ENCODE measurements at regions not wholly inside any gene's neighbourhood (a gene's known extent, or its start where the extent isn't known, plus 50 kb on each side); places are given as distances from the start of the nearest gene placed in this dataset.
"Not testable (repeated sequence)": the region's sequence is repeated elsewhere in the genome, so short reads cannot be mapped to it uniquely, and the experiment has no call there.

DNA sequence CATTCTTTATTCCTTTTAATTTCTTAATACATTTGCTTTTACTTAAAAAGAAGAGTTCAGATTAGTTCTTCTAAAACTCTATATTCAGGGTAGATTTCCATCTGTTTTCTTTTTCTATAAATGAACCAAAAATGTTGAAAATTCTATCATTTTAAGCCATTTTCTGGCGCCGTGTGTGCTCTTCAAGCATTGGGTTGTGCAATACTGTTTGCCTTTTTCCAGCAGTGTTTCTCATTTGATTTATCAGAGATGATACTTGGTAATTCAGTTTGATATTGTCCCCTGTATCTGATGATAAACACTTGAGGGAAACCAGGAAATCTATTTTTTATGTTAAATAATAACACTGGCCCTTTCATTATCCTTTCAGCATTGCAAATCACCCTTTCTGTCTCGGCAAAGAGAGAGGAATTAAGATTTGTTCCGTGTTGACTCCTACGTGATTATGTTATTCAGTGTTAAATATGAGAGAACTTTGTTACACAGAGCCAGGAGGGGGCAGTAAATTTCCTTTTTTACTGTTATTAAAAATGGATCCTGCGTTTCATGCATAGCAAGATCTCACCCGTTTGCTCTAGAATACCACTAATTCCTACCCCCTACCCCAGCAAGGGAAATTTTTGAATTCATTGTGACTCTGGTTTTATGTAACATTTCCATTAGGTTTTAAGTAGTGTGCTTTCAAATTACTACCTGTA is 606.9 kb upstream of the RBFOX1 start:
- Histone ChIP-seq H3K27me3 (ENCODE audit: control insufficient read depth, low read length) (no peaks in the 10 kb centered on the region), H3F3A (ENCODE audit: control insufficient read depth, insufficient read depth) (no peaks in the 10 kb centered on the region), H3K4me2 (ENCODE audit: low read length) (no peak overlapping the region), H3K4me3 (ENCODE audit: low read length) (no peak overlapping the region), H3K79me2 (ENCODE audit: control insufficient read depth, low read length) (no peaks in the 10 kb centered on the region), H3K9me2 (replicated peaks; ENCODE audit: control insufficient read depth, low read length) (no peaks in the 10 kb centered on the region), H3K36me3 (ENCODE audit: control insufficient read depth, low read length) (no peaks in the 10 kb centered on the region), H4K20me1 (ENCODE audit: control insufficient read depth, insufficient read depth, low read depth, low read length) (no peaks in the 10 kb centered on the region), H3K4me1 (ENCODE audit: control insufficient read depth, low read length) (no peaks in the 10 kb centered on the region), H3K27ac (ENCODE audit: low read depth, low read length) (no peak overlapping the region), H3K9me3 (ENCODE audit: control insufficient read depth, insufficient read depth, low read length) (no peaks in the 10 kb centered on the region)
- TF ChIP-seq, protein P1, sequence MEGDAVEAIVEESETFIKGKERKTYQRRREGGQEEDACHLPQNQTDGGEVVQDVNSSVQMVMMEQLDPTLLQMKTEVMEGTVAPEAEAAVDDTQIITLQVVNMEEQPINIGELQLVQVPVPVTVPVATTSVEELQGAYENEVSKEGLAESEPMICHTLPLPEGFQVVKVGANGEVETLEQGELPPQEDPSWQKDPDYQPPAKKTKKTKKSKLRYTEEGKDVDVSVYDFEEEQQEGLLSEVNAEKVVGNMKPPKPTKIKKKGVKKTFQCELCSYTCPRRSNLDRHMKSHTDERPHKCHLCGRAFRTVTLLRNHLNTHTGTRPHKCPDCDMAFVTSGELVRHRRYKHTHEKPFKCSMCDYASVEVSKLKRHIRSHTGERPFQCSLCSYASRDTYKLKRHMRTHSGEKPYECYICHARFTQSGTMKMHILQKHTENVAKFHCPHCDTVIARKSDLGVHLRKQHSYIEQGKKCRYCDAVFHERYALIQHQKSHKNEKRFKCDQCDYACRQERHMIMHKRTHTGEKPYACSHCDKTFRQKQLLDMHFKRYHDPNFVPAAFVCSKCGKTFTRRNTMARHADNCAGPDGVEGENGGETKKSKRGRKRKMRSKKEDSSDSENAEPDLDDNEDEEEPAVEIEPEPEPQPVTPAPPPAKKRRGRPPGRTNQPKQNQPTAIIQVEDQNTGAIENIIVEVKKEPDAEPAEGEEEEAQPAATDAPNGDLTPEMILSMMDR (IDR thresholded peaks at IDR 0.05; ENCODE audit: low read depth, low read length, poor library complexity, severe bottlenecking) = no peak
- no peak for TF ChIP-seq EZH2phosphoT487 (IDR thresholded peaks at IDR 0.05; ENCODE audit: borderline replicate concordance, low read length)

- not testable (repeated sequence) for H3K27ac ChIP-seq (ENCODE audit: low read depth, low read length); H3K4me1 ChIP-seq (ENCODE audit: control insufficient read depth, low read length); H3K79me2 ChIP-seq (ENCODE audit: control insufficient read depth, low read length); H3K9me3 ChIP-seq (ENCODE audit: control insufficient read depth, insufficient read depth, low read length); H3F3A ChIP-seq (ENCODE audit: control insufficient read depth, insufficient read depth); H3K36me3 ChIP-seq (ENCODE audit: control insufficient read depth, low read length); H3K4me3 ChIP-seq (ENCODE audit: low read length); H4K20me1 ChIP-seq (ENCODE audit: control insufficient read depth, insufficient read depth, low read depth, low read length); H3K27me3 ChIP-seq (ENCODE audit: control insufficient read depth, low read length); H3K9me2 ChIP-seq (replicated peaks; ENCODE audit: control insufficient read depth, low read length); H3K4me2 ChIP-seq (ENCODE audit: low read length)
Measured at GRCh38 chr16:6725206-6725605, 607.4 kb upstream of the RBFOX1 start.

DNA sequence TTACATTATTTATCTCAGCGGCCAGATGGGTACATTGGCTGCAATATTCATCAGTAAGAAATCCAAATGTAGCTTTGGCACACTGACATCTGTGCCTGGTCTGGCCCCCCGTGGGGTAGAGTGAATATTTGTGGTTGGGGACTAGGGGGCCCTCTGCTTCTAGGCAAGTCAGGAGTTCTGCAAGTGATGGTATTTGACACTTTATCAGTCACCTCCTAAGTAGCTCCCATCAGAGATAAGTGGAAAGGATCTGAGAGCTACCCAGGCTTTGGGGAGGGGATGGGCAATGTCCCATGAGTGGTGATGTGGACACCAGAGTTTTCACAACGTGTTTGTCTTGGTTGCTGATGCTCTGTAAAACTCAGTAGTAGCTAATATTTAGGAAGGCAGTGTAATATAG is 609.9 kb upstream of the RBFOX1 start:
- Histone ChIP-seq H3F3A (ENCODE audit: control insufficient read depth, insufficient read depth) (no peaks in the 10 kb centered on the region), H3K79me2 (ENCODE audit: control insufficient read depth, low read length) (no peaks in the 10 kb centered on the region), H3K4me3 (ENCODE audit: low read length) (no peak overlapping the region), H3K27me3 (ENCODE audit: control insufficient read depth, low read length) (no peaks in the 10 kb centered on the region), H3K9me3 (ENCODE audit: control insufficient read depth, insufficient read depth, low read length) (no peaks in the 10 kb centered on the region), H3K4me2 (ENCODE audit: low read length) (no peak overlapping the region), H3K4me1 (ENCODE audit: control insufficient read depth, low read length) (no peaks in the 10 kb centered on the region), H4K20me1 (ENCODE audit: control insufficient read depth, insufficient read depth, low read depth, low read length) (no peaks in the 10 kb centered on the region), H3K9me2 (replicated peaks; ENCODE audit: control insufficient read depth, low read length) (no peaks in the 10 kb centered on the region), H3K27ac (ENCODE audit: low read depth, low read length) (no peak overlapping the region), H3K36me3 (ENCODE audit: control insufficient read depth, low read length) (no peaks in the 10 kb centered on the region)
- TF ChIP-seq, protein P1 (IDR thresholded peaks at IDR 0.05; ENCODE audit: low read depth, low read length, poor library complexity, severe bottlenecking) = no peak
- TF ChIP-seq EZH2phosphoT487 (IDR thresholded peaks at IDR 0.05; ENCODE audit: borderline replicate concordance, low read length) = no peak

- Histone ChIP-seq H3K27me3 (ENCODE audit: control insufficient read depth, low read length) (no peaks in the 10 kb centered on the region), H3K9me2 (replicated peaks; ENCODE audit: control insufficient read depth, low read length) (no peaks in the 10 kb centered on the region), H3K27ac (ENCODE audit: low read depth, low read length) (no peak overlapping the region), H3K79me2 (ENCODE audit: control insufficient read depth, low read length) (no peaks in the 10 kb centered on the region), H3F3A (ENCODE audit: control insufficient read depth, insufficient read depth) (no peaks in the 10 kb centered on the region), H4K20me1 (ENCODE audit: control insufficient read depth, insufficient read depth, low read depth, low read length) (no peaks in the 10 kb centered on the region), H3K4me2 (ENCODE audit: low read length) (no peak overlapping the region), H3K4me3 (ENCODE audit: low read length) (no peak overlapping the region), H3K36me3 (ENCODE audit: control insufficient read depth, low read length) (no peaks in the 10 kb centered on the region), H3K4me1 (ENCODE audit: control insufficient read depth, low read length) (no peaks in the 10 kb centered on the region), H3K9me3 (ENCODE audit: control insufficient read depth, insufficient read depth, low read length) (no peaks in the 10 kb centered on the region)
- TF ChIP-seq, protein P1 (IDR thresholded peaks at IDR 0.05; ENCODE audit: low read depth, low read length, poor library complexity, severe bottlenecking) = no peak
- TF ChIP-seq EZH2phosphoT487 (IDR thresholded peaks at IDR 0.05; ENCODE audit: borderline replicate concordance, low read length) = no peak
Measured at GRCh38 chr16:6714510-6714909, 618.1 kb upstream of the RBFOX1 start.
